Esophagus squamous epithelium (tissue), 4 donors: ENCODE measurements at regions not wholly inside any gene's neighbourhood (a gene's known extent, or its start where the extent isn't known, plus 50 kb on each side); places are given as distances from the start of the nearest gene placed in this dataset.

Experiments
- CTCF ChIP-seq, 6 experiments: fragments of 450-650 bp in 4 of 6; fragments of 200-600 bp in 2 of 6; sonication (generic) in 2 of 6; IDR thresholded peaks; one replicate each; pipeline ENCODE4 v1.5.1; 2016 to 2019; ENCODE audit warnings: antibody characterized with exemption in 6 of 6, mild to moderate bottlenecking in 4 of 6, moderate library complexity in 4 of 6
- POLR2A ChIP-seq, 4 donors: fragments of 450-650 bp; IDR thresholded peaks; one replicate each; pipeline ENCODE4 v1.6.1; 2017; ENCODE audit warnings: antibody characterized with exemption in 4 of 4, mild to moderate bottlenecking in 4 of 4, moderate library complexity in 3 of 4

- no peak for TF ChIP-seq POLR2A (IDR thresholded peaks at IDR 0.05)
- no peak for TF ChIP-seq CTCF (IDR thresholded peaks at IDR 0.05)
Observed at GRCh38 chr5:98076501-98076900, 697.0 kb upstream of the RGMB start.
